ENCODE measurements at regions not wholly inside any gene's neighbourhood (a gene's known extent, or its start where the extent isn't known, plus 50 kb on each side); places are given as distances from the start of the nearest gene placed in this dataset.

DNA sequence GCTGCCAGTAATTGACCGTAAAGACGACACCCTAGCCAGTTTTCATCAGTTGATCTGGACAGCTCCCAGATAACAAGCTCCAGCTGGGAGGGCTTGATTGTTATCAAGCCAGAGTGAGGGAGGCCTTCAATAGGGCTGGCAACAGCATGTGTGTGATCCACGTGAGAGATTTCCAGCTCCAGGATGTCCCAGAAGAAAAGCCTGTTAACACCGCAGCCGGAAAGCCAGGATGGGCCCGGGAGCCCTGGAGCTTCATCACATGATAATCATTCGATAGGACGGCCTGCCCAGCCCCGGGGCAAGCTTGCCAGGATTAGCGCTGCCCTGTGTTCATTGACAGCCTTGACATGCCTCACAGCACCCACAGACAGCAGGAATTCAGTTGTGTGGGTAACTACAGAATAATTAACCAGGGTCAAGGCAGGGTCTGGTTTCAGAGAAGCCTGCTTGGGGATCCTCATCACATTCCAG, 182.5 kb downstream of the C1D start:
- DNase-seq, result no peak
- peaks cover 0 to 2% (median 0%) of the 10 kb centered on the region in 7 donors for H3K9me3 Mint-ChIP-seq
- H3K27me3 Mint-ChIP-seq (ENCODE audit: low read depth in 3 of 3), result peaks cover 0 to 10% (median 2%) of the 10 kb centered on the region in 3 donors
- Histone ChIP-seq H3K27me3 (ENCODE audit: control insufficient read depth in 2 of 2, insufficient read depth in 2 of 2, low read length in 2 of 2) (no peaks in the 10 kb centered on the region), H3K4me1 (ENCODE audit: control insufficient read depth in 1 of 2, insufficient read depth in 2 of 2, low read length in 2 of 2) (no peaks in the 10 kb centered on the region), H3K27ac (ENCODE audit: low read depth in 1 of 2, low read length in 2 of 2) (no peak overlapping the region), H4K20me1 (ENCODE audit: insufficient read depth, low read length) (no peaks in the 10 kb centered on the region), H3K79me2 (ENCODE audit: insufficient read depth, low read length) (no peaks in the 10 kb centered on the region), H3K4me3 (replicated peaks in 1 of 3; ENCODE audit: low read depth in 2 of 3, low read length in 3 of 3) (no peak overlapping the region), H3K36me3 (replicated peaks in 1 of 2; ENCODE audit: control insufficient read depth in 1 of 2, insufficient read depth in 2 of 2, low read length in 2 of 2) (no peaks in the 10 kb centered on the region), H2AFZ (ENCODE audit: insufficient read depth, low read depth, low read length, poor library complexity, severe bottlenecking) (no peak overlapping the region), H3K9me3 (replicated peaks in 1 of 2; ENCODE audit: control insufficient read depth in 1 of 2, insufficient read depth in 1 of 2, low read length in 2 of 2) (no peaks in the 10 kb centered on the region), H3K4me2 (replicated peaks; ENCODE audit: extremely low read depth, low read length, poor library complexity, severe bottlenecking) (no peak overlapping the region), H3K9ac (ENCODE audit: insufficient read depth, low read length, poor library complexity, severe bottlenecking) (no peak overlapping the region)
- TF ChIP-seq, protein P1, sequence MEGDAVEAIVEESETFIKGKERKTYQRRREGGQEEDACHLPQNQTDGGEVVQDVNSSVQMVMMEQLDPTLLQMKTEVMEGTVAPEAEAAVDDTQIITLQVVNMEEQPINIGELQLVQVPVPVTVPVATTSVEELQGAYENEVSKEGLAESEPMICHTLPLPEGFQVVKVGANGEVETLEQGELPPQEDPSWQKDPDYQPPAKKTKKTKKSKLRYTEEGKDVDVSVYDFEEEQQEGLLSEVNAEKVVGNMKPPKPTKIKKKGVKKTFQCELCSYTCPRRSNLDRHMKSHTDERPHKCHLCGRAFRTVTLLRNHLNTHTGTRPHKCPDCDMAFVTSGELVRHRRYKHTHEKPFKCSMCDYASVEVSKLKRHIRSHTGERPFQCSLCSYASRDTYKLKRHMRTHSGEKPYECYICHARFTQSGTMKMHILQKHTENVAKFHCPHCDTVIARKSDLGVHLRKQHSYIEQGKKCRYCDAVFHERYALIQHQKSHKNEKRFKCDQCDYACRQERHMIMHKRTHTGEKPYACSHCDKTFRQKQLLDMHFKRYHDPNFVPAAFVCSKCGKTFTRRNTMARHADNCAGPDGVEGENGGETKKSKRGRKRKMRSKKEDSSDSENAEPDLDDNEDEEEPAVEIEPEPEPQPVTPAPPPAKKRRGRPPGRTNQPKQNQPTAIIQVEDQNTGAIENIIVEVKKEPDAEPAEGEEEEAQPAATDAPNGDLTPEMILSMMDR (IDR thresholded peaks at IDR 0.05), result no peak
- no peak overlapping the region for H3K27ac Mint-ChIP-seq
- H3K4me3 Mint-ChIP-seq, result no peak overlapping the region
- intact Hi-C loops (cut with micrococcal nuclease), result no loop called here
- H3K4me1 Mint-ChIP-seq, result no peaks in the 10 kb centered on the region
- H3K36me3 Mint-ChIP-seq, result no peaks in the 10 kb centered on the region
- 84% methylated on average over 9 of the region's 10 CpGs for WGBS (ENCODE audit: insufficient coverage)

DNA sequence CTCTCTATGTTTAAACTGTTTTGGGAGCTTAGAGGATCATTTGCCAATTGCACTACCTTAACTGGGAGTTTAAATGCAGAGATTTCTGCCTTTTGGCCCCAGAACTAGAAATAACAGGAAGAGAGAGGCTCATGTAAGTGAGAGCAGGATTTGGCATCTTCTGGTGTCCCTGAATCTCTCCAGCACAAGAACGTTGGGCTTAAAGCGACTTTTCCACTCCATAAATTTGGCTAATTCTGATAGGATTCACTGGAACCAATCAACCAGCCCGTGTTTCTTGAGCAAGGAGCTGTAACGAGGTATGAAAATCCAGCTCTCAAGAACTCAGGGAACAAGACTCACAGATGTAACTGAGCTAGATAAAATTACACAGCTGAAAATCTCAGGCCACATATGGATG, 181.0 kb downstream of the C1D start:
- Mint-ChIP-seq H3K27ac (no peak overlapping the region), H3K27me3 (ENCODE audit: low read depth in 3 of 3) (peaks cover 0 to 10% (median 0%) of the 10 kb centered on the region in 3 donors), H3K4me1 (no peaks in the 10 kb centered on the region), H3K36me3 (no peaks in the 10 kb centered on the region), H3K9me3 (peaks cover 0 to 2% (median 0%) of the 10 kb centered on the region in 7 donors), H3K4me3 (no peak overlapping the region)
- Histone ChIP-seq H3K79me2 (ENCODE audit: insufficient read depth, low read length) (no peaks in the 10 kb centered on the region), H2AFZ (ENCODE audit: insufficient read depth, low read depth, low read length, poor library complexity, severe bottlenecking) (no peak overlapping the region), H3K4me2 (replicated peaks; ENCODE audit: extremely low read depth, low read length, poor library complexity, severe bottlenecking) (no peak overlapping the region), H3K4me3 (replicated peaks in 1 of 3; ENCODE audit: low read depth in 2 of 3, low read length in 3 of 3) (no peak overlapping the region), H3K27ac (ENCODE audit: low read depth in 1 of 2, low read length in 2 of 2) (no peak overlapping the region), H3K27me3 (ENCODE audit: control insufficient read depth in 2 of 2, insufficient read depth in 2 of 2, low read length in 2 of 2) (no peaks in the 10 kb centered on the region), H3K4me1 (ENCODE audit: control insufficient read depth in 1 of 2, insufficient read depth in 2 of 2, low read length in 2 of 2) (no peaks in the 10 kb centered on the region), H3K9ac (ENCODE audit: insufficient read depth, low read length, poor library complexity, severe bottlenecking) (no peak overlapping the region), H3K9me3 (replicated peaks in 1 of 2; ENCODE audit: control insufficient read depth in 1 of 2, insufficient read depth in 1 of 2, low read length in 2 of 2) (no peaks in the 10 kb centered on the region), H3K36me3 (replicated peaks in 1 of 2; ENCODE audit: control insufficient read depth in 1 of 2, insufficient read depth in 2 of 2, low read length in 2 of 2) (no peaks in the 10 kb centered on the region), H4K20me1 (ENCODE audit: insufficient read depth, low read length) (no peaks in the 10 kb centered on the region)
- DNase-seq, result no peak
- WGBS (ENCODE audit: insufficient coverage), result 91% methylated on average over 4 of the region's 4 CpGs
- intact Hi-C loops (cut with micrococcal nuclease), result no loop called here
- TF ChIP-seq, protein P1 (IDR thresholded peaks at IDR 0.05), result no peak
